ENCODE measurements at regions not wholly inside any gene's neighbourhood (a gene's known extent, or its start where the extent isn't known, plus 50 kb on each side); places are given as distances from the start of the nearest gene placed in this dataset.

GRCh38 chr14:101709962-101710931 lies 51.3 kb upstream of the PPP2R5C start (continued):
- no peak for TF ChIP-seq TCF7L2 (IDR thresholded peaks at IDR 0.05; ENCODE audit: low read depth, low read length)
- peak; percentile 18; the same call in 1 of the 2 replicates for TF ChIP-seq NCOA1 (IDR thresholded peaks at IDR 0.05; ENCODE audit: low read depth)
- peak; percentile 91 for TF ChIP-seq NFRKB (IDR thresholded peaks at IDR 0.05; ENCODE audit: low read depth)
- TF ChIP-seq EP300 (IDR thresholded peaks at IDR 0.05; ENCODE audit: low read length), result peak; percentile 49
- no peak for TF ChIP-seq PHF20 (IDR thresholded peaks at IDR 0.05; ENCODE audit: partially characterized antibody)
- TF ChIP-seq GTF2F1 (IDR thresholded peaks at IDR 0.05; ENCODE audit: low read depth, low read length), result peak; percentile 95
- TF ChIP-seq, protein P1, sequence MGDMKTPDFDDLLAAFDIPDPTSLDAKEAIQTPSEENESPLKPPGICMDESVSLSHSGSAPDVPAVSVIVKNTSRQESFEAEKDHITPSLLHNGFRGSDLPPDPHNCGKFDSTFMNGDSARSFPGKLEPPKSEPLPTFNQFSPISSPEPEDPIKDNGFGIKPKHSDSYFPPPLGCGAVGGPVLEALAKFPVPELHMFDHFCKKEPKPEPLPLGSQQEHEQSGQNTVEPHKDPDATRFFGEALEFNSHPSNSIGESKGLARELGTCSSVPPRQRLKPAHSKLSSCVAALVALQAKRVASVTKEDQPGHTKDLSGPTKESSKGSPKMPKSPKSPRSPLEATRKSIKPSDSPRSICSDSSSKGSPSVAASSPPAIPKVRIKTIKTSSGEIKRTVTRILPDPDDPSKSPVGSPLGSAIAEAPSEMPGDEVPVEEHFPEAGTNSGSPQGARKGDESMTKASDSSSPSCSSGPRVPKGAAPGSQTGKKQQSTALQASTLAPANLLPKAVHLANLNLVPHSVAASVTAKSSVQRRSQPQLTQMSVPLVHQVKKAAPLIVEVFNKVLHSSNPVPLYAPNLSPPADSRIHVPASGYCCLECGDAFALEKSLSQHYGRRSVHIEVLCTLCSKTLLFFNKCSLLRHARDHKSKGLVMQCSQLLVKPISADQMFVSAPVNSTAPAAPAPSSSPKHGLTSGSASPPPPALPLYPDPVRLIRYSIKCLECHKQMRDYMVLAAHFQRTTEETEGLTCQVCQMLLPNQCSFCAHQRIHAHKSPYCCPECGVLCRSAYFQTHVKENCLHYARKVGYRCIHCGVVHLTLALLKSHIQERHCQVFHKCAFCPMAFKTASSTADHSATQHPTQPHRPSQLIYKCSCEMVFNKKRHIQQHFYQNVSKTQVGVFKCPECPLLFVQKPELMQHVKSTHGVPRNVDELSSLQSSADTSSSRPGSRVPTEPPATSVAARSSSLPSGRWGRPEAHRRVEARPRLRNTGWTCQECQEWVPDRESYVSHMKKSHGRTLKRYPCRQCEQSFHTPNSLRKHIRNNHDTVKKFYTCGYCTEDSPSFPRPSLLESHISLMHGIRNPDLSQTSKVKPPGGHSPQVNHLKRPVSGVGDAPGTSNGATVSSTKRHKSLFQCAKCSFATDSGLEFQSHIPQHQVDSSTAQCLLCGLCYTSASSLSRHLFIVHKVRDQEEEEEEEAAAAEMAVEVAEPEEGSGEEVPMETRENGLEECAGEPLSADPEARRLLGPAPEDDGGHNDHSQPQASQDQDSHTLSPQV (IDR thresholded peaks at IDR 0.05), result 0 out of 2 replicates have a peak, but pooled peaks have one; percentile 44
- no peak for TF ChIP-seq HIVEP1 (CRISPR knock-in tag; IDR thresholded peaks at IDR 0.05)
- no peak for TF ChIP-seq GABPA (tag; conservative IDR thresholded peaks at IDR 0.05; ENCODE audit: low read depth)
- no peak for TF ChIP-seq HINFP (tag; conservative IDR thresholded peaks at IDR 0.05; ENCODE audit: low read depth)
- no peak for TF ChIP-seq CBX8 (IDR thresholded peaks at IDR 0.05; ENCODE audit: borderline replicate concordance, extremely low read depth, low read depth, low read length, poor library complexity, severe bottlenecking)
- peak; percentile 88 for TF ChIP-seq BRD9 (IDR thresholded peaks at IDR 0.05; ENCODE audit: low read depth, partially characterized antibody)
- peak; percentile 80 for TF ChIP-seq MAFF (IDR thresholded peaks at IDR 0.05; ENCODE audit: low read length)
- TF ChIP-seq SUPT5H (IDR thresholded peaks at IDR 0.05), result peak; percentile 90
- TF ChIP-seq TFAP4 (CRISPR knock-in tag; IDR thresholded peaks at IDR 0.05; ENCODE audit: borderline replicate concordance), result peak; percentile 72; the same call in 1 of the 2 replicates
- TF ChIP-seq, protein P2, sequence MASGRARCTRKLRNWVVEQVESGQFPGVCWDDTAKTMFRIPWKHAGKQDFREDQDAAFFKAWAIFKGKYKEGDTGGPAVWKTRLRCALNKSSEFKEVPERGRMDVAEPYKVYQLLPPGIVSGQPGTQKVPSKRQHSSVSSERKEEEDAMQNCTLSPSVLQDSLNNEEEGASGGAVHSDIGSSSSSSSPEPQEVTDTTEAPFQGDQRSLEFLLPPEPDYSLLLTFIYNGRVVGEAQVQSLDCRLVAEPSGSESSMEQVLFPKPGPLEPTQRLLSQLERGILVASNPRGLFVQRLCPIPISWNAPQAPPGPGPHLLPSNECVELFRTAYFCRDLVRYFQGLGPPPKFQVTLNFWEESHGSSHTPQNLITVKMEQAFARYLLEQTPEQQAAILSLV (tag; IDR thresholded peaks at IDR 0.05), result no peak
- peak; percentile 41 for TF ChIP-seq PKNOX1 (IDR thresholded peaks at IDR 0.05)
- peak; percentile 47 for TF ChIP-seq CXXC5 (CRISPR knock-in tag; IDR thresholded peaks at IDR 0.05)
- TF ChIP-seq L3MBTL2 (IDR thresholded peaks at IDR 0.05), result peak; percentile 22; the same call in 1 of the 2 replicates

Data from K562 (cell line).